ENCODE measurements at regions not wholly inside any gene's neighbourhood (a gene's known extent, or its start where the extent isn't known, plus 50 kb on each side); places are given as distances from the start of the nearest gene placed in this dataset.

GRCh38 chr1:115233598-115233997 is 104.5 kb downstream of the NGF start:
- DNase-seq (ENCODE audit: low read depth, low spot score), result no peak

DNA sequence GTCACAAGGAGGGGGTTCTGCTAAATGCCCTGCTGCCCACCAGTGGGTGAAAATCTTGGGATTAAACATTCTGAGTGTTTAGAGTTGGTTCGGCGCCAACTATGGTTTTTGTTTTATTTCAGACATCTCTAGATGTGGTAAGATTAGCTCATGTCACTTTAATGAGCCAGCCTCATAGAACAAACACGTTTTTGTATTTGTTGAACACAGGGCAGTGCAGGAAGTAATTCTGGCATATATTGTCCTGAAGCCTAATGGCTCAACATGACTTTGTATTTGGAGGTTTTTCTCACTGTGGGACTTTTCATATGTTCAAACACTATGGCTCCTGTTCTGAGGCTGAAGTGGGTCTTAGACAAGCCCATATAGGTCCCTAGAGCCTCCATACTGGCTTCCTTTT is 107.8 kb downstream of the NGF start:
- no peak for DNase-seq (ENCODE audit: low read depth, low spot score)

DNA sequence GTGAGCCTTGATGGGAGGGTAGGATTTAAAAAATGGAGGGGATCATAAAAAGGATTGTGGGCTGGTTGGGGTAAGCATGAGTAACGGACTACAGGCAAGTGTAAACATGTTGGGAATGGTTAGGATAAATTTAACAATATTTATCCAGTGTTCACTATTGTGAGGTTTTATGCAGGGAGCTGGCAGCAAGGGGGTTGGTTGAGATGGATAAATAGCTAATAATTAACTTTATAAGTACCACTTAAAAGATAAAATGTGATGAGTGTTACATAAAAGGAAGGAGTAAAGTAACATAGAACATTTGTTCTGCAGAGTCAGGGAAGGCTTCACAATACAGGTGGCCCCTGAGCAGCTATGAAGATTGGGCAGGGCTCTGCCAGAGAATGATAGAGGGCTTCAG is 109.0 kb downstream of the NGF start:
- no peak for DNase-seq (ENCODE audit: low read depth, low spot score)

- DNase-seq (ENCODE audit: low read depth, low spot score), result no peak
Observed at GRCh38 chr1:115228191-115228590, 109.9 kb downstream of the NGF start.

GRCh38 chr1:115227346-115228082 is 110.5 kb downstream of the NGF start:
- DNase-seq (ENCODE audit: low read depth, low spot score), result no peak

DNA sequence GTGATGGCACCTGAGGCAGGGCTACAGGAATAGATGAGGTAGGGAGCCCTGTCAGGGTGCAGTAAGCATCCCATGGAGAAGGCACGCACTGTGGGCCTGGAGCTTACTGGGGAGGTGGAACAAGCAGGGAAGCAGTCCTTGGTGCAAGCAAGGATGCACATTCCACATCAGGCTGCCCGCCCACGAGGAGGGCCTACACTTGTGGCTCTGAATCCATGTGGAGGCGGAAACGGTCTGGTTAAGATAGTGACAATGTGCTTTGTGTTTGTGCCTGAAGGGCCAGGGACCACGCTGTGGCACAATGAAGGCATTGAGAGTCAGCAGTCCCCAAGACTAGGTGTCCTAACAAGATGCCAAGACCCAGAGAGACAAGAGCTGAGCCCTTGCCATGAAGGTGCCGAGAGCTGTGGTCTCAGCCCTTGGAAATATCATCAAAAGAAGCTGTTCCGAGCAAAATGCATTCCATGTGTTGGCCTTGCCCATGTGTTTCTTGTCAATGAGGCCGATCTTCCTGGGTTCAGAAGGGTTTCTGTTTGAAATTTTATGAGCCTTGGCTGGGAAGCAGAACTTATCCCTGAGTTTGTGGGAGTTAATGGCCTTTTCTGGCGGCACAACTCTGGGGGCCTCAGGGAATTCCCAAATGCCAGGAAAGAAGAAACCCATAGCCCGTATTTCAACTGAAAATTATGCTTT is 111.9 kb downstream of the NGF start:
- DNase-seq (ENCODE audit: low read depth, low spot score), result no peak

GRCh38 chr1:115224636-115225035 is 113.4 kb downstream of the NGF start:
- no peak for DNase-seq (ENCODE audit: low read depth, low spot score)

DNA sequence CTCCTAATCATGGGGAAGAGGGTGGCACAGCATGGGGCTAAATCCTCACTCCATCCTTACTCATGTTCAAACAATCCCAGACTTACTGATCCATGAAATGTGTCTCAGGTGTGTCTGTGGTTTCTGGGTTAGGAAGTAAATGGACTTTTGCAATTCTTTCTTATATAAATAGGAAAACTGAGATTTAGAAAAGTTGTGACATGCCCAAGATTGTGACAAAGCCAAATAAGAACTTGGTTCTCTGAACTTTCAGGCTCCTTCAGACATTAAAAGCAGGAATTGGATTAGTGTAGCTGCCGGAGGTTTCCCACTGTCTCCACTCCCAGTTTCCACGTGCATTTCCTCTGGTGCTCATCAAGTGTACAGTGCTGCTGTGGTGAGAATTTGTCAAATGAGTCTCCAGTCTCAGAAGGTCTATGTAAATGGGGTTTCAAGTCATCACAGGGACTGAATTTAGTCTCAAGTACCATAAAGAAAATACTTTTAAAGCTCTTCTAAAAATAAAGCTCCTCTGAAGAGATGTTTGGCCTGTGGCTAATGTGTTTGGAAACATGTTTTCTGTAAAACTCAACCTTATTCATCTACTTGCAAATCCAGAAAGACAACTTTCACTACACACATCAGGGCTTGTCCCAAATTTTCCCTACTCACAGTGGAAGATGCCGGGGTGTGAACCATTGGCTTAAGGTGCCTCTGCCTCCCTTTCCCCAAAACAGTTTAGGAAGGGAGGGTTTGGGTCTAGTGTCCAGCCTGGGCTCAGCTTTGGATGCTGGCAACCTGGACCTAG is 115.2 kb downstream of the NGF start:
- no peak for DNase-seq (ENCODE audit: low read depth, low spot score)

GRCh38 chr1:115220340-115221270 is 117.4 kb downstream of the NGF start:
- no peak for DNase-seq (ENCODE audit: low read depth, low spot score)

- DNase-seq (ENCODE audit: low read depth, low spot score), result no peak
Observed at GRCh38 chr1:115219927-115220326, 118.1 kb downstream of the NGF start.

GRCh38 chr1:115218699-115219098 is 119.3 kb downstream of the NGF start:
- no peak for DNase-seq (ENCODE audit: low read depth, low spot score)

GRCh38 chr1:115218034-115218405 is 120.0 kb downstream of the NGF start:
- DNase-seq (ENCODE audit: low read depth, low spot score), result no peak

GRCh38 chr1:115217150-115218033 is 120.7 kb downstream of the NGF start:
- no peak for DNase-seq (ENCODE audit: low read depth, low spot score)

DNA sequence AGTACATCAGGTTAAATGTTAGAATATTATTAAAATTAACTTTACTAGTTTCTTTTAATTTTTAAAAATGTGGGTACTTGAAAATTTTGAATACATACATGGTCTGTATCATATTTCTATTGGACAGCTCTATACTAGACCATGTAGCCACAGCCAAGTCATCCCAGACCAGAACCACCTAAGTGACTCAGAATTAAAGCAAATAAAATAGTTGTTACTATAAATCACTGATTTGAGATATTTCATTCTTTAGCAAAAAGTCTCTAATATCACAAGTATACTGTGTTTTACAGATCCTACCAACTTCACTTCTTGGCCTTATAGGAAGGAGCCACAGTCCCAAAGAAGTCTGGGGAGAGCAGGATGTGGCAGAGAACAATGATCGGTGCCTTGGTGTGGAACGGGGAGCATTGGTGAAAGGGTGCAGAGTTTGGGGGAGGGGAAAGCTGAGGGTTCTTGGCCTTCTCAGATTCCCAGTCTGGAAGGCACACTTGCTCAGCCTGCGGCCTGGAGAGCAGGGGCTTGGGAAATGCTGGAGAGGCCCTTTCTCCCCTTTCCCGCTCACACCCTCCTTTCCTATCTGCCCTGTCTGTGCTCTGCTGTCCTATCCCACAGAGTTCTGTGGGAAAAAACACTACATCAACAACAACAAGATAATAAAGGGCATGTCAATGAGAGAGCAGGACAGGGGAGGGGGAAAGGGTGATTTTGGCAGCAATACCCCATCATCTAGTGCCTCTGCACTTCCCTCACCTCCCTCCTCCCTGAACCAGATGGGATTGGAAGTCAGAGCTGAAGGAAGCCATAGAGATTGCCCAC is 122.1 kb downstream of the NGF start:
- DNase-seq (ENCODE audit: low read depth, low spot score), result no peak

- DNase-seq (ENCODE audit: low read depth, low spot score), result no peak
Observed at GRCh38 chr1:115215110-115215509, 122.9 kb downstream of the NGF start.

GRCh38 chr1:115214098-115214497 is 124.0 kb downstream of the NGF start:
- DNase-seq (ENCODE audit: low read depth, low spot score), result no peak

GRCh38 chr1:115213130-115213529 is 123.8 kb upstream of the TSPAN2 start:
- no peak for DNase-seq (ENCODE audit: low read depth, low spot score)

- no peak for DNase-seq (ENCODE audit: low read depth, low spot score)
Observed at GRCh38 chr1:115211071-115211745, 121.9 kb upstream of the TSPAN2 start.

- DNase-seq (ENCODE audit: low read depth, low spot score), result no peak
Observed at GRCh38 chr1:115210302-115210711, 121.0 kb upstream of the TSPAN2 start.
